GM12874 (cell line): ENCODE measurements at regions not wholly inside any gene's neighbourhood (a gene's known extent, or its start where the extent isn't known, plus 50 kb on each side); places are given as distances from the start of the nearest gene placed in this dataset.

Experiments used
- TF ChIP-seq, protein P1 (sequence below): IDR thresholded peaks from 2 replicates; pipeline ENCODE4 v1.5.1; 2011; ENCODE audit warnings: low read depth, mild to moderate bottlenecking, control low read depth, low read length, moderate library complexity; ENCODE audit not compliant: insufficient read depth

GRCh38 chr5:126126574-126126973 lies 296.6 kb upstream of the GRAMD2B start:
- TF ChIP-seq, protein P1, sequence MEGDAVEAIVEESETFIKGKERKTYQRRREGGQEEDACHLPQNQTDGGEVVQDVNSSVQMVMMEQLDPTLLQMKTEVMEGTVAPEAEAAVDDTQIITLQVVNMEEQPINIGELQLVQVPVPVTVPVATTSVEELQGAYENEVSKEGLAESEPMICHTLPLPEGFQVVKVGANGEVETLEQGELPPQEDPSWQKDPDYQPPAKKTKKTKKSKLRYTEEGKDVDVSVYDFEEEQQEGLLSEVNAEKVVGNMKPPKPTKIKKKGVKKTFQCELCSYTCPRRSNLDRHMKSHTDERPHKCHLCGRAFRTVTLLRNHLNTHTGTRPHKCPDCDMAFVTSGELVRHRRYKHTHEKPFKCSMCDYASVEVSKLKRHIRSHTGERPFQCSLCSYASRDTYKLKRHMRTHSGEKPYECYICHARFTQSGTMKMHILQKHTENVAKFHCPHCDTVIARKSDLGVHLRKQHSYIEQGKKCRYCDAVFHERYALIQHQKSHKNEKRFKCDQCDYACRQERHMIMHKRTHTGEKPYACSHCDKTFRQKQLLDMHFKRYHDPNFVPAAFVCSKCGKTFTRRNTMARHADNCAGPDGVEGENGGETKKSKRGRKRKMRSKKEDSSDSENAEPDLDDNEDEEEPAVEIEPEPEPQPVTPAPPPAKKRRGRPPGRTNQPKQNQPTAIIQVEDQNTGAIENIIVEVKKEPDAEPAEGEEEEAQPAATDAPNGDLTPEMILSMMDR: no peak

DNA sequence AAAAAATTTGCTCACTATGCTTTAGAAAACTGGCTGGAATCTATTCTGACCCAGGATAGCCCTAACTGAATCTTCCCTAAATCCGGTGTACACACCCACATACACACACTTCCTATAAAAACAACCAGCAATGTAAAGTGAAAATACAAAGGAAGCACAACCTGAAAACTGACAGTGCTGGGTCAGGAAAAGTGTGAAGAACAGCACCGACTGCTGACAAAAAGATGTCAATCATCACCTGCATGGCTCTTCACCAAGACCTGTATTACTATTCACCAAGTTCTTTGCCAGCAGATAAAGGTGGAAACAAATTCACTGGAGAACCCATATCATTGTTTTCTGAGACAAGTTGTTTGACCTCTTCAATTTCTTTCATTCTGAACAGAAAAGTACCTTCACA lies 293.8 kb upstream of the GRAMD2B start:
- TF ChIP-seq, protein P1: no peak

- TF ChIP-seq, protein P1: no peak
Observed at GRCh38 chr5:126133424-126133823, 289.8 kb upstream of the GRAMD2B start.

DNA sequence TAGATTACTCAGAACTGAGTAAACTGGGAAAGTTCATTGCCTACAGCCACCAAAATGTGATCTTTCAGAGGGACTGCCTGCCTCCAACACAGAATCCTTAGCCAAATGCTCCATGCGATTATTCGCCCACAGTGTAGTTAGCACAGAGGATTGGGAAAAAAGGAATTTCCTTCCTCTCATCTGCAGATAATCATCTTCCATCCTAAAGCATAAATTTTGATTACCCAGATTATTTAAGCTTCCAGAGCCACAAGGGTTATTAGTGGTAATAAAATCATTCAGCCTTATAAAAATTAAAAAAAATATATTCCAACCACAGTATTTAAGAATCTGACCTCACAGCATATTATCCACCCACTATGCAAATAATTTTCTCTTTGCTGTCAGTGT lies 285.3 kb upstream of the GRAMD2B start:
- TF ChIP-seq, protein P1: no peak

GRCh38 chr5:126138281-126138931 lies 284.8 kb upstream of the GRAMD2B start:
- TF ChIP-seq, protein P1: no peak

GRCh38 chr5:126139086-126139485 lies 284.1 kb upstream of the GRAMD2B start:
- TF ChIP-seq, protein P1: no peak

- TF ChIP-seq, protein P1: no peak
Observed at GRCh38 chr5:126139773-126140172, 283.4 kb upstream of the GRAMD2B start.
